MM.1S (cell line): ENCODE measurements at regions not wholly inside any gene's neighbourhood (a gene's known extent, or its start where the extent isn't known, plus 50 kb on each side); places are given as distances from the start of the nearest gene placed in this dataset.

ENCODE experiments used
- EZH2 ChIP-seq: fragments of 300-600 bp; sonication (generic); optimal IDR thresholded peaks from 2 replicates; pipeline ENCODE3; 2017; ENCODE audit warnings: low read depth, mild to moderate bottlenecking, antibody characterized with exemption, low read length, mixed read lengths
- TF ChIP-seq, protein P1 (sequence below): fragments of 300-600 bp; sonication (generic); IDR thresholded peaks from 2 replicates; pipeline ENCODE4 v1.5.1; 2016; ENCODE audit warnings: antibody characterized with exemption, low read length, mixed read lengths

DNA sequence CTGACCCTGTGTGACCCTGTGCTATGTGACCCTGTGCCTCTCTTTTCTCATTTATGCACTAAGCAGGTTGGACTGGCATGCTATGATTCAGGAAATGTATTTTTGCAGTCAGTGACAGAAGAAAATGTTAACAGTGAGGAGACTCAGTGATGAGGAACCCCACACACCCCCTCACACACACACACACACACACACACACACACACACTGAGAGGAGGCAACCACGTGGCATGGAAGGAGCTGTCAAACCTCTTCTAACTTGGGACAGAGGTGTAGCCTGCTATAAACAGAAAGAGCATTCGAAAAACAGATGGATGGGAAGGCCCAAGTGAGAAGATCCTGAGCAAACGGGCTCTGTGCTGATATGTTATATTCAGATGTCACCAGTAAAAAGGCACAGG is 57.9 kb upstream of the GRIA1 start:
- TF ChIP-seq EZH2: no peak
- TF ChIP-seq, protein P1, sequence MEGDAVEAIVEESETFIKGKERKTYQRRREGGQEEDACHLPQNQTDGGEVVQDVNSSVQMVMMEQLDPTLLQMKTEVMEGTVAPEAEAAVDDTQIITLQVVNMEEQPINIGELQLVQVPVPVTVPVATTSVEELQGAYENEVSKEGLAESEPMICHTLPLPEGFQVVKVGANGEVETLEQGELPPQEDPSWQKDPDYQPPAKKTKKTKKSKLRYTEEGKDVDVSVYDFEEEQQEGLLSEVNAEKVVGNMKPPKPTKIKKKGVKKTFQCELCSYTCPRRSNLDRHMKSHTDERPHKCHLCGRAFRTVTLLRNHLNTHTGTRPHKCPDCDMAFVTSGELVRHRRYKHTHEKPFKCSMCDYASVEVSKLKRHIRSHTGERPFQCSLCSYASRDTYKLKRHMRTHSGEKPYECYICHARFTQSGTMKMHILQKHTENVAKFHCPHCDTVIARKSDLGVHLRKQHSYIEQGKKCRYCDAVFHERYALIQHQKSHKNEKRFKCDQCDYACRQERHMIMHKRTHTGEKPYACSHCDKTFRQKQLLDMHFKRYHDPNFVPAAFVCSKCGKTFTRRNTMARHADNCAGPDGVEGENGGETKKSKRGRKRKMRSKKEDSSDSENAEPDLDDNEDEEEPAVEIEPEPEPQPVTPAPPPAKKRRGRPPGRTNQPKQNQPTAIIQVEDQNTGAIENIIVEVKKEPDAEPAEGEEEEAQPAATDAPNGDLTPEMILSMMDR: no peak
